GM12874 (cell line): ENCODE measurements at regions not wholly inside any gene's neighbourhood (a gene's known extent, or its start where the extent isn't known, plus 50 kb on each side); places are given as distances from the start of the nearest gene placed in this dataset.

ENCODE experiments used
- TF ChIP-seq, protein P1 (sequence below): IDR thresholded peaks from 2 replicates; pipeline ENCODE4 v1.5.1; 2011; ENCODE audit warnings: low read depth, mild to moderate bottlenecking, control low read depth, low read length, moderate library complexity; ENCODE audit not compliant: insufficient read depth

DNA sequence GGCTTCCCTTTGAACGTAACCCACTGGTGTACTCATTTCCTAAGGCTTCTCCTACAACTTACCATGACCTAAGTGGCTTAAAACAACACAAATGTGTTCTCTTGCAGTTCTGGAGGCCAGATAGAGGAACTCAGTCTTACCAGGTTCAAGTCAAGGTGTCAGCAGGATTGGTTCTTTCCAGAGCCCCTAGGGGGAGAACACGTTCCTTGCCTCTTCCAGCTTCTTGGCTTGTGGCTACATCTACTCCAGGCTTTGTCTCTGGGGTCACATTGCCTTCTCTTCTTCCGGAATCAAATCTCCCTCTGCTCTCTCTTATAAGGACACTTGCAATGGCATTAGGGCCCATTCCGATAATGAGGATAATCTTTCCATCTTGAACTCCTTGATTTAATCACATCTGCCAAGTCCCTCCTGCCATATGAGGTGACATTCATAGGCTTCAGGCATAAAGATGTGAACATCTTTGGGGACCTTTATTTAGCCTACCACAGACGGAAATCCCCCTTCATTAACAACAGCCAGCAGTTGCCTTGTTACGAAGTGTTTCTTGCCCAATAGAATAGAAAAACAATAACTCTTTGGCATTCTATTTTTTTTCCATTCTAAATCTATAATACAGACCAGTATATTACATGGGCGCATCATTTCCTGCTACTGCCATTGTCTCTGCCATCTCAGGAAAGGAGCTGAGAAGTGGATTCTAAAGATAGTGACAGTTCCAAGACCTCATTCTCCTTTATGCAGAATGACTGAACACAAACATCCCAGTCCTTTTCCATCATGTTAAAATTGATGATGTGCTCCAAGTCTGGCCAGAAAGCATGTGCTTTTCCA, 362.0 kb downstream of the ZNF521 start:
- TF ChIP-seq, protein P1, sequence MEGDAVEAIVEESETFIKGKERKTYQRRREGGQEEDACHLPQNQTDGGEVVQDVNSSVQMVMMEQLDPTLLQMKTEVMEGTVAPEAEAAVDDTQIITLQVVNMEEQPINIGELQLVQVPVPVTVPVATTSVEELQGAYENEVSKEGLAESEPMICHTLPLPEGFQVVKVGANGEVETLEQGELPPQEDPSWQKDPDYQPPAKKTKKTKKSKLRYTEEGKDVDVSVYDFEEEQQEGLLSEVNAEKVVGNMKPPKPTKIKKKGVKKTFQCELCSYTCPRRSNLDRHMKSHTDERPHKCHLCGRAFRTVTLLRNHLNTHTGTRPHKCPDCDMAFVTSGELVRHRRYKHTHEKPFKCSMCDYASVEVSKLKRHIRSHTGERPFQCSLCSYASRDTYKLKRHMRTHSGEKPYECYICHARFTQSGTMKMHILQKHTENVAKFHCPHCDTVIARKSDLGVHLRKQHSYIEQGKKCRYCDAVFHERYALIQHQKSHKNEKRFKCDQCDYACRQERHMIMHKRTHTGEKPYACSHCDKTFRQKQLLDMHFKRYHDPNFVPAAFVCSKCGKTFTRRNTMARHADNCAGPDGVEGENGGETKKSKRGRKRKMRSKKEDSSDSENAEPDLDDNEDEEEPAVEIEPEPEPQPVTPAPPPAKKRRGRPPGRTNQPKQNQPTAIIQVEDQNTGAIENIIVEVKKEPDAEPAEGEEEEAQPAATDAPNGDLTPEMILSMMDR = no peak

DNA sequence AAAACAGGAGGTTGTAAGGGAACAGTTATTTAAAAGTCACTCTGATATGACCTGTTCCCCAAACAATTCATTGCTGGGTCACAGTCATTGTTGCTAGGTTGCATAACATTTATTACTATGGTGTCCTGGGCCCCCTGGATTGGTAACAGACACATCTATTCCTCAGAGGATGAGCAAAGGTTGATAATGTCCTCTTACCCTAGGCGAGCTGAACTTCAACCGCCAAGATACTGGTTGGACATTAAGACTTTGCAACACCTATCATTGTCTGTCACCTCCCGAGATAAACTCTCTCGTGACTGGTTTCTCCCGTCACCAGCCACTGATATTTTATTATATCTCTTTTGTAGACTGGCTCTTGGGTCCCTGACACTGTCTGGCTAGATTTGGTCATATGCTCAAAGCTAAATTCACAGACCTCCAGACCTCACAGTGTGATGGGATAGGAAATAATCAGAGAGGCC, 361.3 kb downstream of the ZNF521 start:
- TF ChIP-seq, protein P1 = no peak

DNA sequence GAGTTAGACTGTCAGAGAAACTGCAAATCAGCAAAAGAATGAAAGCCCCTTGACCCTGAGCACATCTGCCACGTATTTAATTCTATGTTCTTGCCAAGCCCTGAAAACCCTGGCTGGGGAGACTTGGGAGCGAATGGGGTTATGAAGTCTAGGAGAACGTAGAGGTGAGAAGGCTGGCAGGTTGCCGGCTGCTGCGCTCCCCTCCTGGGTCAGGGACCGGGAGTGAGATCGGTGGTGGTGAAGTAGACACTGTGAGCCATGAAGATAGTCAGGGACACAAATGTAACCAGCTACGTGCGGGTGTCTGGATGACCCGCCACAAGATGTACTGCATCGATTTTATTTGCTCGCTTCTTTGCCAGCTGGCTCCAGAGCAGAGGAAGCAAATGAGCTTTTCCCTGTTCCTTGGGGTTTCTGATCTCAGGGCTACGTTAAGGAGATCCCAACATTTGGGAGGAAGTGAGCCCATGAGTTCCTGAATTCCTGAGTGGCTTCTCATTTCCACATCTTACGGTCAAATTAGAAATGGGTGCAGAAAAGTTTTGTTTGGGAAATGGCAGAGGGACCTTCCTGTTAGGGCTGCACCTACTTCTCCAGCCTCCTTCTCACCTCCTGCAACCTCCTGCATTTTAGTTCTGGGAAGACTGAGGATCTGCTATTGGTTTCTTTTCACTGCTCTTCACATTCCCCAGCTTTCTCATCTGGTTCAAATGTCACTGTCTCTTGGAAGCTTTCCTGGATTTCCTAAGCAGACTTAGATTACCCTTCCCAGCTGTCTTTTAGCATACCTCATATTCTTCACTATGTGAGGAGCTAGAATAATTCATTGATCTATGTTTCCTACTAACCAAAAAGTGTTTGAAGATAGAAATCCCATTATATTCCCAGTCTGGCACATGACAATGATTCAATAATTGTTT, 360.6 kb downstream of the ZNF521 start:
- TF ChIP-seq, protein P1 = no peak

DNA sequence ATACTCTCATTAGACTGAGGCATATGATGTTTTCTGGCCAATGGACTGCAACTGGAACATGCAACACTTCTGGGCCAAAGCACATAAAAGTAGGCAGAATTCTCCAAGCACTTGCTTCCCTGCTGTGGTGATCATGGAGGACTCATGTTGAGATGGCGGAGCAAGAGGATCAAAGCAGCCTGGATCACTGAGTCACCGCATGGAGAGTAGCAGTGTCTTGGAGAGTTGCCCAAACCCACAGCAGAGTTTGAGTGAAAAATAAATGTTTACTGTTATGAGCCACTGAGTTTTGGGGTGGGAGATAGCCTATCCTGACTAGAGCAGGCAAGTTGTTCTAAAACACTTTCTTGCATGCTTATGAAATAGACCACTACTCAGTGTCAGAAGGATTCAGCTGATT, 359.5 kb downstream of the ZNF521 start:
- TF ChIP-seq, protein P1 = no peak

DNA sequence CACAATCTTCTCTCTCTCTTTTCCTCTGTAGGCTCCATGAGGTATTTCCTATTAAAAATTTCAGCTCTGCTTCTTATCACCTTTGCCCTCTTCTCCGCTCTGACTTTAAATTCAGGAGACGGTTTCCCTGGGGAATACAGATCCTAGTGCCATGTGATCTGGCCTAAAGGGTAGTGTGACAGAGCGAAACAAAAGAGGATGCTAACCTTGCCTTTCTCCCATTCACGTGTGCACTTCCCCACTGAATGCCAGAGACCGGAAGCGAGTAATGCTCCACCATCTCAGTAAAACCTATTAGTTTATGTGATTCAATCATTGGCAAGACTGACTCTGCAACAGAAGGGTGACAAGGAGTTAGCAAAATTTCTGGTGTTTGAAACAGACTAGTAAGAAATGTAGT, 358.3 kb downstream of the ZNF521 start:
- TF ChIP-seq, protein P1 = no peak

DNA sequence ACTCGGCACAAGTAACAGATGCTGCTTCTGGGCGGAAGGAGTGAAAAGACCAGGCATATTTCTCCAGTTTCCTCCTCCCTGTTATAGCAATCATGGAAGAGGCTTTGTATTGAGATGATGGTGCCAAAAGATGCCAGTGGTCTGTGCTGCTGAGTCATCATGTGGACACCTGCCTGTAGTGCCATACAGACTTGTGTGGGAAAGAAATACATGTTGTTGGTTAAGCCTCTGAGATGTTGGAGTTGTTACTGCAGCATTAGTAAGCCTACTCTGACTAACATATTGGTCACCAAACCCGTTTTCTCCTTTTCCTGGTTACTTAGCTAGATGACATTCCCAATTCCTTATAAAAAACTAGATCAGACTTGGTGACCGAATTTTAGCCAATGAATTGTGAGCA, 356.9 kb downstream of the ZNF521 start:
- TF ChIP-seq, protein P1 = no peak

DNA sequence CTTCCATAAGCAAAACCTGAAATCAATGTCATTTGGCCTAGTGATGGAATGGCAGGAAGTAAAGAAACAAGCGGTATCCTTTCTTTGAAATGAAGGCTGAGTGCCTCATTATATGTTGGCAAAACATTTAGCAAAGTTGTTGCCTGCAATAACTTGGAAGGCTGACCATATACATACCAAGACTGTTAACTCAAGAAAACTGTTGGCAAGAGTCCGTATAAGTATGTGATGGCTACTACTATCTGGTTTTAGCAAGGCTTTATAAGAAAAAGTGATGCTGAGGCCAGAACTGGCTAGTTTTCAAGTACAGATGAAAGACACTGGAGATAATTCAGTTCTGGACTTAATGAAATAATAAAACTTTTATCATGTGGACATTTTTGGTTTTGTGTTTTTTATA, 356.2 kb downstream of the ZNF521 start:
- TF ChIP-seq, protein P1 = no peak
